ENCODE measurements at regions not wholly inside any gene's neighbourhood (a gene's known extent, or its start where the extent isn't known, plus 50 kb on each side); places are given as distances from the start of the nearest gene placed in this dataset.
"Not testable (repeated sequence)": the region's sequence is repeated elsewhere in the genome, so short reads cannot be mapped to it uniquely, and the experiment has no call there.

DNA sequence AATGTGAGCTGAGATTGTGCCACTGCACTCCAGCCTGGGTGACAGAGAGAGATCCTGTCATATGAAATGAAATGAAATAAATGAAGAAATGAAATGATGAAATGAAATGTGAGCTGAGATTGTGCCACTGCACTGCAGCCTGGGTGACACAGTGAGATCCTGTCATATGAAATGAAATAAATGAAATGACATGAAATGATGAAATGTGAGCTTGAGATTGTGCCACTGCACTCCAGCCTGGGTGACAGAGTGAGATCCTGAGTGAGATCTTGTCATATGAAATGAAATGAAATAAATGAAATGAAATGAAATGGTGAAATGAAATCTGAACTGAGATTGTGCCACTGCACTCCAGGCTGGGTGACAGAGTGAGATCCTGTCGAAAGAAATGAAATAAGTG lies 58.2 kb upstream of the FAN1 start:
- not testable (repeated sequence) for DNase-seq

All from activated CD4-positive, alpha-beta T cell treated with anti-CD3 and anti-CD28 coated beads for 4 hours (primary cell).